GM12872 (cell line): ENCODE measurements at regions not wholly inside any gene's neighbourhood (a gene's known extent, or its start where the extent isn't known, plus 50 kb on each side); places are given as distances from the start of the nearest gene placed in this dataset.

Source experiments
- CTCF ChIP-seq: IDR thresholded peaks from 3 replicates; pipeline ENCODE4 v1.5.1; 2011; ENCODE audit warnings: low read depth, mild to moderate bottlenecking, low read length, moderate library complexity; ENCODE audit not compliant: insufficient read depth

- TF ChIP-seq CTCF, result no peak
Observed at GRCh38 chr11:37322333-37323194, 724.5 kb upstream of the RAG2 start.

- no peak for TF ChIP-seq CTCF
Observed at GRCh38 chr11:37320921-37321320, 722.9 kb upstream of the RAG2 start.

- no peak for TF ChIP-seq CTCF
Observed at GRCh38 chr11:37317803-37318202, 719.8 kb upstream of the RAG2 start.

- no peak for TF ChIP-seq CTCF
Observed at GRCh38 chr11:37313266-37313665, 715.2 kb upstream of the RAG2 start.

- no peak for TF ChIP-seq CTCF
Observed at GRCh38 chr11:37306563-37306962, 708.5 kb upstream of the RAG2 start.

- no peak for TF ChIP-seq CTCF
Observed at GRCh38 chr11:37298173-37298572, 700.1 kb upstream of the RAG2 start.

- TF ChIP-seq CTCF, result no peak
Observed at GRCh38 chr11:37286890-37287289, 688.9 kb upstream of the RAG2 start.

GRCh38 chr11:37282367-37282766, 684.3 kb upstream of the RAG2 start:
- TF ChIP-seq CTCF, result no peak
